H1 (cell line): ENCODE measurements at regions not wholly inside any gene's neighbourhood (a gene's known extent, or its start where the extent isn't known, plus 50 kb on each side); places are given as distances from the start of the nearest gene placed in this dataset.

ENCODE experiments used
- ASH2L ChIP-seq: fragments of 200-600, 300-600 bp; sonication (generic); IDR thresholded peaks from one replicate; pipeline ENCODE4 v1.7.1; 2017; ENCODE audit warnings: low read length
- CTBP2 ChIP-seq: IDR thresholded peaks from 2 replicates; pipeline ENCODE4 v1.7.0; 2011; ENCODE audit warnings: borderline replicate concordance, mild to moderate bottlenecking, moderate library complexity, mixed read lengths, low read length; ENCODE audit not compliant: insufficient read depth, insufficient read length
- RXRA ChIP-seq: IDR thresholded peaks from 2 replicates; pipeline ENCODE4 v1.6.1; 2011; ENCODE audit warnings: low read depth, mild to moderate bottlenecking, low read length, moderate library complexity; ENCODE audit not compliant: insufficient read depth
- SRF ChIP-seq: IDR thresholded peaks from 2 replicates; pipeline ENCODE4 v1.6.1; 2011; ENCODE audit warnings: mild to moderate bottlenecking, low read depth, low read length, moderate library complexity
- TF ChIP-seq, protein P1 (sequence below), 3 experiments: IDR thresholded peaks; 1 replicate in 2 of 3; 2 replicates in 1 of 3; pipeline versions ENCODE4 v1.5.1 to v1.6.1; 2011; ENCODE audit warnings: low read length in 3 of 3, mild to moderate bottlenecking in 3 of 3, inconsistent platforms in 2 of 3, low read depth in 1 of 3, moderate library complexity in 1 of 3; ENCODE audit not compliant: insufficient read depth in 1 of 3; ENCODE audit errors: control extremely low read depth in 1 of 3

- TF ChIP-seq, protein P1, sequence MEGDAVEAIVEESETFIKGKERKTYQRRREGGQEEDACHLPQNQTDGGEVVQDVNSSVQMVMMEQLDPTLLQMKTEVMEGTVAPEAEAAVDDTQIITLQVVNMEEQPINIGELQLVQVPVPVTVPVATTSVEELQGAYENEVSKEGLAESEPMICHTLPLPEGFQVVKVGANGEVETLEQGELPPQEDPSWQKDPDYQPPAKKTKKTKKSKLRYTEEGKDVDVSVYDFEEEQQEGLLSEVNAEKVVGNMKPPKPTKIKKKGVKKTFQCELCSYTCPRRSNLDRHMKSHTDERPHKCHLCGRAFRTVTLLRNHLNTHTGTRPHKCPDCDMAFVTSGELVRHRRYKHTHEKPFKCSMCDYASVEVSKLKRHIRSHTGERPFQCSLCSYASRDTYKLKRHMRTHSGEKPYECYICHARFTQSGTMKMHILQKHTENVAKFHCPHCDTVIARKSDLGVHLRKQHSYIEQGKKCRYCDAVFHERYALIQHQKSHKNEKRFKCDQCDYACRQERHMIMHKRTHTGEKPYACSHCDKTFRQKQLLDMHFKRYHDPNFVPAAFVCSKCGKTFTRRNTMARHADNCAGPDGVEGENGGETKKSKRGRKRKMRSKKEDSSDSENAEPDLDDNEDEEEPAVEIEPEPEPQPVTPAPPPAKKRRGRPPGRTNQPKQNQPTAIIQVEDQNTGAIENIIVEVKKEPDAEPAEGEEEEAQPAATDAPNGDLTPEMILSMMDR (IDR thresholded peaks at IDR 0.05; ENCODE audit: control extremely low read depth in 1 of 3, insufficient read depth in 1 of 3, low read depth in 1 of 3, low read length in 3 of 3): peak in 2 of 3 experiments; percentile 70 to 85; a peak in 3 of 4 replicates
- TF ChIP-seq RXRA (no peak), SRF (no peak), CTBP2 (no peak), ASH2L (no peak)
Observed at GRCh38 chr4:42282081-42282901, 115.0 kb upstream of the SHISA3 start (continued).
